ENCODE measurements at regions not wholly inside any gene's neighbourhood (a gene's known extent, or its start where the extent isn't known, plus 50 kb on each side); places are given as distances from the start of the nearest gene placed in this dataset.

DNA sequence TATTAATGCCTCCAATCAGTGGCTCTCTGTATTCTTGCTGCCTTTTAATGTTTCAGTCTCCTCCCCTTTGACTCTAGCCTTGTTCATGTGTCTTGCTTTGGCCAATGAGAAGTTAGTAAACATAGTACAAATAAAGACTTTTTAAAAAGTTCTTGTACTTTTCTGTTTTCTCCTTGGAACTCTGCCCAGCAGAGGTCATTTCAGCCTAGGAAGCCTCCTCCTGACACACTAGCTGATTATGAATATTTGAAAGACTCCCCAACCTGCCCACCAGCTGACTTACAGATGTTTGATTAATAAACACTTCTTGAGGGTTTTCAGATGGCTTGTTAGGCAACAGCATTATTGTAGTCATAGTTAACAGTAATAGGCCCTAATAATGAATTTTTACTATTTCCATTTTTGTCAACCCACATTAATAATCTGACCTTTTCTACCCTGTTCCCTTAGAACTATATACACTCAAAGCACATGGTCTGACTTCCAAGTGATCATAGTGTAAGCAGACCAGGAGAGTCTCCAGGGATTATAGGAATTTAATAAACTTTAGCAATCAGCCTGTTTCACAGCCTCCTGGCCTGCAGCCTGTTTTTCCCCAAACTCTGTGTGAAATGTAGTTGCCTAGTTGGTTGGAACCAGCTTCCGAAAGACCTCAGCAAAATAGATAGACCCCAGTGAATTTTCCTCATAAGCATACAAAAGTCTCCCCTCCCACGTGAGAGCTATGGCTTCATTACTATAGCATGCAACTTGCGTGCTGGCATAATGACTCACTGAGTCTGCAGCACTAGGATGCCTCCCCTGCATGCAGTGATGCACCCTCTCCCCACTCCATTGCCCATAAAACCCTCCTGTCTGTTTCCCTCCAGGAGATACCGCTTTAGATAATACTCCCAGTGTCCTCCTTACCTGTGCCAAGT, 670.7 kb upstream of the ZNF804A start:
- TF ChIP-seq, protein P1, sequence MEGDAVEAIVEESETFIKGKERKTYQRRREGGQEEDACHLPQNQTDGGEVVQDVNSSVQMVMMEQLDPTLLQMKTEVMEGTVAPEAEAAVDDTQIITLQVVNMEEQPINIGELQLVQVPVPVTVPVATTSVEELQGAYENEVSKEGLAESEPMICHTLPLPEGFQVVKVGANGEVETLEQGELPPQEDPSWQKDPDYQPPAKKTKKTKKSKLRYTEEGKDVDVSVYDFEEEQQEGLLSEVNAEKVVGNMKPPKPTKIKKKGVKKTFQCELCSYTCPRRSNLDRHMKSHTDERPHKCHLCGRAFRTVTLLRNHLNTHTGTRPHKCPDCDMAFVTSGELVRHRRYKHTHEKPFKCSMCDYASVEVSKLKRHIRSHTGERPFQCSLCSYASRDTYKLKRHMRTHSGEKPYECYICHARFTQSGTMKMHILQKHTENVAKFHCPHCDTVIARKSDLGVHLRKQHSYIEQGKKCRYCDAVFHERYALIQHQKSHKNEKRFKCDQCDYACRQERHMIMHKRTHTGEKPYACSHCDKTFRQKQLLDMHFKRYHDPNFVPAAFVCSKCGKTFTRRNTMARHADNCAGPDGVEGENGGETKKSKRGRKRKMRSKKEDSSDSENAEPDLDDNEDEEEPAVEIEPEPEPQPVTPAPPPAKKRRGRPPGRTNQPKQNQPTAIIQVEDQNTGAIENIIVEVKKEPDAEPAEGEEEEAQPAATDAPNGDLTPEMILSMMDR (IDR thresholded peaks at IDR 0.05) = no peak
- TF ChIP-seq POLR2A (IDR thresholded peaks at IDR 0.05) = no peak
